OCI-LY7 (cell line): ENCODE measurements at regions not wholly inside any gene's neighbourhood (a gene's known extent, or its start where the extent isn't known, plus 50 kb on each side); places are given as distances from the start of the nearest gene placed in this dataset.

Experiments used
- CTCF ChIP-seq: fragments of 200-600 bp; sonication (generic); conservative IDR thresholded peaks from 2 replicates; pipeline ENCODE4 v1.5.1; 2014; ENCODE audit warnings: mild to moderate bottlenecking, antibody characterized with exemption, low read length, moderate library complexity, mixed read lengths
- EZH2phosphoT487 ChIP-seq: fragments of 200-600 bp; sonication (generic); IDR thresholded peaks from 2 replicates; pipeline ENCODE4 v1.6.1; 2018; ENCODE audit warnings: low read depth, borderline replicate concordance, mild to moderate bottlenecking, mixed run types, antibody characterized with exemption, low read length, moderate library complexity, mixed read lengths

GRCh38 chr1:178031856-178032320 lies 62.0 kb upstream of the RASAL2 start:
- TF ChIP-seq CTCF (peak; percentile 89), EZH2phosphoT487 (no peak)
